Epidermal melanocyte (primary cell): ENCODE measurements at regions not wholly inside any gene's neighbourhood (a gene's known extent, or its start where the extent isn't known, plus 50 kb on each side); places are given as distances from the start of the nearest gene placed in this dataset.
A peak's percentile ranks its signal among the peaks of the same experiment; 100 is the strongest.

ENCODE experiments used
- DNase-seq: peaks from one replicate; pipeline ENCODE4 v3.0.0; 2011; ENCODE audit warnings: low spot score; ENCODE audit not compliant: insufficient read length

GRCh38 chr2:217626926-217627325 lies 375.9 kb downstream of the TNS1 start:
- DNase-seq = no peak

DNA sequence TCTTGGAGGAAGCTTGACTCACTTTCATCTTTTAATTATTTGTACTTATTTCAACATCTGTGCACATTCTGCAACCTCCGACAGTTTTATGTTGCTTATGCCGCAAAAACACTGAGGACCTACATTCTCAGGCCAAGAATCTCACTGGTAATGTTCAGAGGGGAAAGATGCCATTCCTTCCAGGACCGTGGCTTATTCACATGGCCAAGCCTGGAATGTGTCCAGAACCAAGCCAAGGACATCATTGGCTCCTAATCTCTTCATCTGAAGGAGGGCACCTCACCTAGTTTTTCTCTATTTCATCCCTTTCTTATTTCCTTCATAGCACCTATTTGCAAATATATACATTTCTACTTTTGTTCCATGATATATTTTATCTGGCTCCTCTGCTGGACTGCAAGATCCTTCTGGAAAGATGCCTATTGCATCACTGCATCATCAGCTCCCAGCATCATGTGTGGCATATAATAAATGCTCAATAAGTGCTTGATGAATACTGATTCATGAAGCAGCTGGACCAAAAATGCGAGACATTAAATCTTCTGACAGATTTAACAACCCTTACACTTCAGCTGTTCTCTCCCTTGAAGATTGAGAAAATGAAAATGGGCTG lies 377.1 kb downstream of the TNS1 start:
- DNase-seq = no peak

GRCh38 chr2:217623281-217623912 lies 379.4 kb downstream of the TNS1 start:
- DNase-seq = no peak

DNA sequence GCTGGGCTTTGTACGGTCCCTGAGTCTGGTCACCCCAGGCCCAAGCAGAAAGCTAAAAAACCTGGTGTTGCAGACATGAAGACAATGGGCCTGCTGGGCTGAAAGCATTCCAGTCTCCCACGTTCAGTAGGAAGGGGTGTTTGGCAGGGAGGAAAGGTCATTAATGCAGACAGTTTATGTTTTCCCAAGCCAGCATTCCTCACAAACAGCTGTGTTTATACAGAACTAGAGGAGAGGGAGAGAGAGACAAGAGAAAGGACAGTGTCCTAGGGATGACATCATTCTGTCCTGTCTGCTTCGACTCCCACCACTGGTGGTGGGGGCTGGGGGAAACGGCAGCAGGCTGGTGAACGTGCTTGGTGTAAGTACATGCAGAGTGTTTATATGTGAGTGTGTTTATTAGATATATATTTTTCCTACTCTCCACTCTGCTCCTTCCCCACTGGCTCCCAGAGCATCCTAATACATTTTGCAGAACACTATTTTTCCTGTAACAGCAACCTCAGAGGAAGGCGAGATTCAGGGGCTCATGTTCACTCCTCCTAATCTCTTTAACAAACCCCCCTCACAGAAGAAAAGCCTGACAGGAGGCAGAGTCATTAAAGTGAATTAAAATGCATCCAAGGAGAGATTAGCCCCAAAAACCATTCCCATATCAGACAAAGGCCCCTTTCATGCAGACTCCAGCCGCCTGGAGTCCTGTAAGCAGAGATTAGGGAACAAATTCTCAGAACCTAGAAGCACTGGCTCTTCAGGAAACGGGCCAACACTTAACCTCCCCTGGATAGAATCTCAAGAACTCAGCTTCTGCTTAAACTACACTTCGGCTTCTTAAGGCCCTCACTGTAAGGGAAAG lies 380.4 kb downstream of the TNS1 start:
- peak; percentile 53 for DNase-seq

- no peak for DNase-seq
These were observed 381.4 kb downstream of the TNS1 start for GRCh38 chr2:217621391-217621801.

GRCh38 chr2:217618744-217619143 lies 384.1 kb downstream of the TNS1 start:
- DNase-seq = no peak

DNA sequence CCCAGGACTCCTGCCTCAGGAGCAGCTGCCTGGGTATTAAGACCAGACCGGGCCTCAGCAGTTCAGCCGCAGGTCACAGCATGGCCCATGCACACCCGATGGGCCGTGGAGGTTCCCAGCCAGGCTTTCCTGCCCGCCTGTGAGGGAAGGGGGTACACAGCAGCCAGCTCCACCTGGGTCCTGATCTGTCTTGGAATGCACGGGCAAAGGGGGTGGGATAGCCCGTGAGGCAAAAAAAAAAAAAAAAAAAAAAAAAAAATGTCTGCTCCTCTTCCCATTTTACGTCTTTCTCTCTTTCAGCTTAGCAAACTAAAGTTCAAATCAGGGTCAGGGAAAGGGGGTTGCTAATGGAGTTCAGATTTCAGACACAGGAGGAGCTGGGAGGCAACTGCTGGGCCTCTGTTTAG lies 385.2 kb downstream of the TNS1 start:
- no peak for DNase-seq

- DNase-seq = no peak
These were observed 385.9 kb downstream of the TNS1 start for GRCh38 chr2:217616936-217617335.

GRCh38 chr2:217615171-217615570 lies 387.6 kb downstream of the TNS1 start:
- no peak for DNase-seq

- DNase-seq = no peak
These were observed 388.3 kb downstream of the TNS1 start for GRCh38 chr2:217614498-217614897.

DNA sequence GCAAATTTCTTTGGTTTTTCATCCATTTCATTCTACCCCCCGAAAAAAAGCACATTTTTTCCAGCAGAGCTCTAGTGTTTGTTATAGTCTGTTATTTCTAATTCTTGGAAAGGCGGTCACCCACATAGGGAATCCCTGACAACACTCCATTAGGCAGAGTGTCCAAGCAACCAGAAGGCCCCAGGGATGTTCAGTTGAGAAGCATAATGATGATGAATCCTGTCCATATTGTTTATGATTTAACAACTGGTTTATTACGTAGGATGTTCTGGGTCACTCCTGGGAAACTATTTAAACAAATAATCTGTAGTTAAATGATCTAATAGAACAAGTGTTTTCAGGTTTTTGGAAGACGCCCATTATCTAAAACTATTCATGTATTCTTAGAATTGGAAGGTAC lies 388.7 kb downstream of the TNS1 start:
- DNase-seq = no peak

DNA sequence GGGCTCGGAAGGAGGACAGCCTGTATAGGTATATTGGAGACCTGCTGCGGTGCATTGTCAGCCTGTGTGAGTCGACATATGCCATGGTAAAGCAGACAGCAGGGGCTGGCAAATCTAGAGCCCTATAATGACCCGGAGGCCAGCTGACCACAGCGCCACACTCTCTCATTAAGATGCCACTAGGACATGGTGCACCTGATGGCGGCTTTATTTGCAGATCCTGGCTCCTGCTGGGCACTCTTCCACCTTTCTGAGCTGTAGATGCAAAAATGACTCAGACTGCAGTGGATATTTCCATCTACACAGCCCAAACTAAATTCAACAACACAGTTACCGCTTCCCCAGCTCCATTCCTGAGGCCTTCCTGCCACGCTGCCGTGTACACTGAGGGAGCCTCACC lies 389.9 kb downstream of the TNS1 start:
- DNase-seq = no peak

- DNase-seq = no peak
These were observed 390.6 kb downstream of the TNS1 start for GRCh38 chr2:217612211-217612610.

DNA sequence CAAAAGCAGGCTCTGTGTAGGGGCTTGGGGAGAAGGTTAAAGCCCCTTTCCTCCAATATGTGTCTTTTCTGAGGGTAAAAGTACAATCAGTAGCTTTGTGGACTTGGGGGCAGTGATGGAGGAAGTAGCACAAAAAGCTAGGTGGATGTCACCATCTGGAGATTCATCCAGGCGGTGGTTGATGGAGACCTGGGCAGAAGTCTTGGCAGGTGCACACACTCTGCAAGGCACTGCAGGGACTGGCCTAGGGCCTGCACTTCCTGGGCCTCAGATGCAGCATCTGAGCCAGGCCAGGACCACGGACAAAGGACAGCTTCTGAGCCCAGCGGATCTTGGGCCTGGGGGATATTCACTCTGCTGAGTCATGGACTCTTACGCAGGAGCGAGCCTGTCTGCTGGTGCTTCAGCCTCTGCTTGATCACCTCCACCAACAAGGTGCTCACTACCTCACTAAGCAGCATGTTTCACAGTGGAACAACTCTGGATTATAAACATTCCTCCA lies 391.1 kb downstream of the TNS1 start:
- DNase-seq = no peak

- DNase-seq = no peak
These were observed 391.7 kb downstream of the TNS1 start for GRCh38 chr2:217611056-217611455.

DNA sequence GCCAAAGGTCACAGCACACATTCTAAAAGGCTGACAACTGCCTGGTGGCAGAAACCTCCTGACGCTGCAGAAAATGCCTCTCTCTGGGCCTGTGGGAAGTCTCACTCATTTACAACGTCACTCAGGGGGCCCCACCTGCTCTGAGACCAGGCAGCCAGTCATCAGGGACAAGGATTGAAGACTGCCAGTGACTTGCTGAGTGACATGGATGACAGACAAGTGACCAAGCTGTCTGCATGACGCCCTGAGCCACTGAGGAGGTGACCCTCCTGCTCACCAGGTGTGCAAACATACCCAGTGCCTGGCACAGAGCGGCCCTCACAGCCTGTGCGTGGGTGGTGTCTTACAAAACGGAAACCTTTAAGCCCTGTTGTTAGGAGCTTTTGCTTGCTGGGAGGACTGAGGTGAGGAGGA lies 392.4 kb downstream of the TNS1 start:
- DNase-seq = no peak

- DNase-seq = no peak
These were observed 392.8 kb downstream of the TNS1 start for GRCh38 chr2:217609952-217610351.

- no peak for DNase-seq
These were observed 396.5 kb downstream of the TNS1 start for GRCh38 chr2:217606296-217606695.

- no peak for DNase-seq
These were observed 398.1 kb downstream of the TNS1 start for GRCh38 chr2:217604527-217605194.

GRCh38 chr2:217601601-217602000 lies 401.2 kb downstream of the TNS1 start:
- no peak for DNase-seq

- DNase-seq = no peak
These were observed 402.9 kb downstream of the TNS1 start for GRCh38 chr2:217599906-217600305.

GRCh38 chr2:217597681-217598080 lies 405.1 kb downstream of the TNS1 start:
- no peak for DNase-seq
